ENCODE measurements at regions not wholly inside any gene's neighbourhood (a gene's known extent, or its start where the extent isn't known, plus 50 kb on each side); places are given as distances from the start of the nearest gene placed in this dataset.

DNA sequence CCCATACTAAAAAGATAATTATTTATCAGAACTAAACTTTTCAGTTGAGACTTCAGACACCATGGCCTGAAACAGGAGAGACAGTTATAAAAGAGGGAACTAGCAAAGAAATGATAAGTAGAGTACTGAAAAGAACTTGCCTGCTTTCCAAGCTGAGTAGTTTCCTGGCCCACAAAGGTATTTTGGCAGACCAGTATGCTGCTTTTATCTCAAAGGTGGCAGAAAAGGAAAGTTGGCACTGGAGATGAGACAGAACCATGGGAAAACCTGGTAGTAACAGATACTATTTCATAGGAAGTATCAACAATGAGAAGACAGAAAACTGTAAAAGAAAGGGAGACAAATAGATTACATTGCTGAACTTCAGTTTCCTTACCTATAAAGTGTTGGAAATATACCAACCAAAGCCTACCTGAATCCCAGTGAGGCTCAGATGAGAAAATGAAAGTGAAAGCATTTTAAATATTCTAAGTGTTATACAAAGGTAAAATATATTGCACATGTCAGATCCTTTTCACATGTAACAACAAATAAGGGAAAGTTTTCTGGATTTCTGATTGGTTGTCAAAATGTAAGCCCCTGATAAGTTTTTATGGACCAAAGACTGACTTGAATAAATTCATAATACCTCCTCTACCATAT is 155.3 kb upstream of the FSCB start:
- DNase-seq (ENCODE audit: extremely low spot score): no peak
- TF ChIP-seq, protein P1, sequence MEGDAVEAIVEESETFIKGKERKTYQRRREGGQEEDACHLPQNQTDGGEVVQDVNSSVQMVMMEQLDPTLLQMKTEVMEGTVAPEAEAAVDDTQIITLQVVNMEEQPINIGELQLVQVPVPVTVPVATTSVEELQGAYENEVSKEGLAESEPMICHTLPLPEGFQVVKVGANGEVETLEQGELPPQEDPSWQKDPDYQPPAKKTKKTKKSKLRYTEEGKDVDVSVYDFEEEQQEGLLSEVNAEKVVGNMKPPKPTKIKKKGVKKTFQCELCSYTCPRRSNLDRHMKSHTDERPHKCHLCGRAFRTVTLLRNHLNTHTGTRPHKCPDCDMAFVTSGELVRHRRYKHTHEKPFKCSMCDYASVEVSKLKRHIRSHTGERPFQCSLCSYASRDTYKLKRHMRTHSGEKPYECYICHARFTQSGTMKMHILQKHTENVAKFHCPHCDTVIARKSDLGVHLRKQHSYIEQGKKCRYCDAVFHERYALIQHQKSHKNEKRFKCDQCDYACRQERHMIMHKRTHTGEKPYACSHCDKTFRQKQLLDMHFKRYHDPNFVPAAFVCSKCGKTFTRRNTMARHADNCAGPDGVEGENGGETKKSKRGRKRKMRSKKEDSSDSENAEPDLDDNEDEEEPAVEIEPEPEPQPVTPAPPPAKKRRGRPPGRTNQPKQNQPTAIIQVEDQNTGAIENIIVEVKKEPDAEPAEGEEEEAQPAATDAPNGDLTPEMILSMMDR (IDR thresholded peaks at IDR 0.05; ENCODE audit: control extremely low read depth, extremely low read depth, low read depth, missing control alignments): no peak
- ChIA-PET POLR2A (no interaction called here), CTCF (no interaction called here)

DNA sequence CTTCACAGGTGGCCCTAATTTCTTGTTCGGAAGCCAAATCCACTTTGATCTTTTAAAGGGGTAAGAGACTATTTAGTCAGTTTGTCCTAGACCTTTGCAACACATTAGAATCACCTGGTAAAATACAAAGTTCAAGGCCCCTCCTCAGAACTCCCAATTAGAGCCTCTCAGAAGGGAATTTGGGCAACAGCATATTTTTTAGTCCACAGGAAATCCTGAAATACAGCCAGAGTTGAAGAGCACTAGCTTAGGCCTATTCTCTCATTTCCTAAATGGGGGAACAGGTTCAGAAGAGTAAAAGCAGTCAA is 151.3 kb upstream of the FSCB start:
- DNase-seq (ENCODE audit: extremely low spot score): no peak
- ChIA-PET CTCF (no interaction called here), POLR2A (no interaction called here)
- TF ChIP-seq, protein P1 (IDR thresholded peaks at IDR 0.05; ENCODE audit: control extremely low read depth, extremely low read depth, low read depth, missing control alignments): no peak

DNA sequence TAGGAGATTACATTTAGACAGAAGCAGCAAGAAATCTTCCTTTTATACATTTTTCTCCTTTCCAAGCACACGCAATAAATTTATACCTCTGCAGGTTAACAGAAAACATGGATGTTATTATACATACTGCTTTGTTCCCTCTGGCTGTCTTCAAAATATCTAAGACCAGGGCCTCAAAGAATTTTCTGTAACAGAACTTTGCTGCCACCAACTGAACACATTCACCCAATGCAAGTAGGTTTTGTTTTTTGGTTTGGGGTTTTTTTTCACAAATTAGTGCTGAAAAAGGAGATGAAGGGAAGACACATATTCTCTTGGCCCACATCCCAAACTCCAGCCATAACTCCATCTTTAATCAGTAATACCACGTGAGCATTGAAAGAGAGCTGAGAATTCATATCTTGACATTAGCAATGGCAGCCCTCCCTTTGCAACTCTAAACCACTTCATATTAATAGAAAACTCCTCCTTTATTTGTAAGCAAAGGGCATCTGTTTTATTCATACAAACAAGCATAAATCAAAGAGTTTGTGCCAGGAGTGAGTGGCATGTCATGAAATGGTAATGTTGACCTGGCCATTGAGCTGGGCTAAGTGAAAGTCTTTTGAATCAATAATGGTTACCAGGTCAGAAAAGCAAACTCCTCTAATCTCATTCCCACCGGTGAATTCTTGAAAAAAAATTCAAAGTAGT is 150.8 kb upstream of the FSCB start:
- no peak for DNase-seq (ENCODE audit: extremely low spot score)
- ChIA-PET POLR2A (no interaction called here), CTCF (no interaction called here)
- TF ChIP-seq, protein P1 (IDR thresholded peaks at IDR 0.05; ENCODE audit: control extremely low read depth, extremely low read depth, low read depth, missing control alignments): no peak

DNA sequence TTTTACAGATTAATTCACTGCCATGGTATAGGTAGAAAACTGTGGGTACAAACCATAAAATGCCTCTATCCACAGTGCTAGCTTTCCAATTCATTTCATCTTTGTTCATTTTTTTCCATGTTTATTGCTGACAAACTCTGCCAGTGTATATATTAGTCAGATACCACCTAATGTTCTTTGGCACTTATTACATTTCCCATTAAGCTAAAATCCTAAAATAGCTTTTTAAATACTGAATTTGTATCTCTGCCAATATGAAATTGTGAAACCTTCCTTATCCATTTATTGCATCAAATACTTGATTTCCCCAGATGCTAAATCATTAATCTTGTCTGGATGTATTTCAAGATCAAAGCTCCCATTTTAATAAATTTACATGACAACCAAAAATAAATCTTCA is 150.1 kb upstream of the FSCB start:
- ChIA-PET POLR2A (no interaction called here), CTCF (no interaction called here)
- TF ChIP-seq, protein P1 (IDR thresholded peaks at IDR 0.05; ENCODE audit: control extremely low read depth, extremely low read depth, low read depth, missing control alignments): no peak
- no peak for DNase-seq (ENCODE audit: extremely low spot score)

DNA sequence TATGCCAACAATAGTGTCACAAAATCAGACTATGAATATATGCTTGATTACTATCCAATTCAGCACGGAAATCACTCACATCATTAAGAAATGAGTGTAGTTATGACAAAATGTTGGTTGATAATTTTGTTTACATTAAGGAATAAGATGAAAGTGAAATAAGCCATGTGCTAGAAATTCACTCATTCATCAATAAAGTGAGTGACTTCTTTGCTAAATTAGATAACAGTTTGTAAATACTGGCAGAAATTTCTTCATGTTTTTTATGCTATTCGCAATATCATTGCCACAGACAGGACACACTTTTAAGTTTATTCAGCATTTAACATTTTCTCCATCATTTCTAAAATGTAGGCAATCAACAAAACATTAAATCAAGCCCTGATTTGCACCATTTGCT is 147.5 kb upstream of the FSCB start:
- ChIA-PET CTCF (no interaction called here), POLR2A (no interaction called here)
- DNase-seq (ENCODE audit: extremely low spot score): no peak
- TF ChIP-seq, protein P1 (IDR thresholded peaks at IDR 0.05; ENCODE audit: control extremely low read depth, extremely low read depth, low read depth, missing control alignments): no peak

DNA sequence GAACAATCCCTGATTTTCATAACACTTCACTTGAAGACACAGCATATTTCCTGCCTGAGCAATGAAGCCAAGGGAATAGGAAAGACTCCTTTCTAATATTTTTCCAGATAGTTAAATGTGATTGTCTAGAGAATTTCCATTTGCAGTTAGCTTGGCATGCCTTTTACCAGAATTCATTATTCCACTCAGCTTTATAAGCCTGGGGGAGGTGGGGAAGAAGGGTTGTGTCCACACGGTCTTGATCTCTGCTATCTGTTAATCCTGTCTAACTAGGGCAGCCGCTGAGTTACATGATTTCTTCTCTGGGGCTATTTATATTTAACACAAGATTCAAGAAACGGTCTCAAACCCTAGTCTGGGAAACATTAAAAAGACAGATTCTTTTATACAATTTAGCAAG is 146.6 kb upstream of the FSCB start:
- ChIA-PET CTCF (no interaction called here), POLR2A (no interaction called here)
- TF ChIP-seq, protein P1 (IDR thresholded peaks at IDR 0.05; ENCODE audit: control extremely low read depth, extremely low read depth, low read depth, missing control alignments): no peak
- DNase-seq (ENCODE audit: extremely low spot score): no peak

Data from GM10248 (cell line).